SK-N-MC (cell line): ENCODE measurements at regions not wholly inside any gene's neighbourhood (a gene's known extent, or its start where the extent isn't known, plus 50 kb on each side); places are given as distances from the start of the nearest gene placed in this dataset.

Experiments used
- EZH2 ChIP-seq: fragments of 200-600 bp; sonication (generic); IDR thresholded peaks from one replicate; pipeline ENCODE4 v1.6.1; 2017; ENCODE audit warnings: antibody characterized with exemption
- POLR2AphosphoS5 ChIP-seq: IDR thresholded peaks from 2 replicates; pipeline ENCODE4 v1.6.1; 2012; ENCODE audit warnings: mild to moderate bottlenecking, low read depth, low read length, borderline replicate concordance

DNA sequence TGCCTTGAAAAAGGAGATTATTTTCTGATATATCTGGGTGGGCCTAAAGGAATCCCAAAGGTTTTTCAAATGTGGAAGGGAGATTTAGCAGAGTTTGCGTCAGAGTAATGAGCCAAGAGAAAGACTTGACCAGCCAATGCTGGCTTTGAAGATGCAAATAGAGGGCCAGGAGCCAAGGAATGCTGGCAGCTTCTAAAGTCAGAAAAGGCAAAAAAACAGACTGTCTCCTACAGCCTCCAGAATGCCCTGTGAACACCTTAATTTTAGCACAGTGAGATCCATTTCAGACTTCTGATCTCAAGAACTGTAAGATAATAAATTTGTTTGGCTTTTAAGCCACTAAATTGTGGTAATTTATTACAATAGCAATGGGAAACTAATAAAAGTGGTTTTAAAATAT is 122.6 kb upstream of the FREM1 start:
- TF ChIP-seq POLR2AphosphoS5 = no peak
- no peak for TF ChIP-seq EZH2
